OCI-LY3 (cell line): ENCODE measurements at regions not wholly inside any gene's neighbourhood (a gene's known extent, or its start where the extent isn't known, plus 50 kb on each side); places are given as distances from the start of the nearest gene placed in this dataset.

Experiments used
- EZH2phosphoT487 ChIP-seq: fragments of 200-600 bp; shearing (Covaris generic); IDR thresholded peaks from 2 replicates; pipeline ENCODE4 v1.6.1; 2018; ENCODE audit warnings: antibody characterized with exemption, mixed run types, low read depth
- TF ChIP-seq, protein P1 (sequence below): fragments of 200-600, 300-600 bp; sonication (generic); IDR thresholded peaks from 2 replicates; pipeline ENCODE4 v1.5.1; 2014; ENCODE audit warnings: antibody characterized with exemption, low read length, low read depth

DNA sequence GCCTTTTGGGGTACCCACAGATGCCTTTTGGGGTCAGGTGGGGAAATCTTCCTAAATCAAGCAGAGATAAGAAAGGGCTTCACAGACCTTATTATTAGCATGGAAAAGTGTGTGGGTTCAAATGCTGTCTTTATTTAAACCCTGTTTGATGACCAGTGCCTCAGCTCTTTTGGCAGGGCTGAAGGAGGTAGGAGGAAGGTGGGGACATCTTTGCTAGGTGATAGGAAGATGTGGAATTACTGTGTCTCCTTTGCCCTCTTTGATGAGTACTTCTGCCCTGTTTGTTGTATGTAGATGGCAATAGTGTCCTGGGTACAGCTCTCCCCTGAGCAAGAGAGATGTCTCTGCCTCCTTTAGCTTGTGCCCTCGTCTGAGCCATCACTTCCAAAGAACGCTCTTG lies 333.3 kb upstream of the ROPN1 start:
- TF ChIP-seq, protein P1, sequence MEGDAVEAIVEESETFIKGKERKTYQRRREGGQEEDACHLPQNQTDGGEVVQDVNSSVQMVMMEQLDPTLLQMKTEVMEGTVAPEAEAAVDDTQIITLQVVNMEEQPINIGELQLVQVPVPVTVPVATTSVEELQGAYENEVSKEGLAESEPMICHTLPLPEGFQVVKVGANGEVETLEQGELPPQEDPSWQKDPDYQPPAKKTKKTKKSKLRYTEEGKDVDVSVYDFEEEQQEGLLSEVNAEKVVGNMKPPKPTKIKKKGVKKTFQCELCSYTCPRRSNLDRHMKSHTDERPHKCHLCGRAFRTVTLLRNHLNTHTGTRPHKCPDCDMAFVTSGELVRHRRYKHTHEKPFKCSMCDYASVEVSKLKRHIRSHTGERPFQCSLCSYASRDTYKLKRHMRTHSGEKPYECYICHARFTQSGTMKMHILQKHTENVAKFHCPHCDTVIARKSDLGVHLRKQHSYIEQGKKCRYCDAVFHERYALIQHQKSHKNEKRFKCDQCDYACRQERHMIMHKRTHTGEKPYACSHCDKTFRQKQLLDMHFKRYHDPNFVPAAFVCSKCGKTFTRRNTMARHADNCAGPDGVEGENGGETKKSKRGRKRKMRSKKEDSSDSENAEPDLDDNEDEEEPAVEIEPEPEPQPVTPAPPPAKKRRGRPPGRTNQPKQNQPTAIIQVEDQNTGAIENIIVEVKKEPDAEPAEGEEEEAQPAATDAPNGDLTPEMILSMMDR = no peak
- no peak for TF ChIP-seq EZH2phosphoT487
